ENCODE measurements at regions not wholly inside any gene's neighbourhood (a gene's known extent, or its start where the extent isn't known, plus 50 kb on each side); places are given as distances from the start of the nearest gene placed in this dataset.

- no peak for TF ChIP-seq POLR2A (IDR thresholded peaks at IDR 0.05; ENCODE audit: low read depth)
- TF ChIP-seq, protein P1, sequence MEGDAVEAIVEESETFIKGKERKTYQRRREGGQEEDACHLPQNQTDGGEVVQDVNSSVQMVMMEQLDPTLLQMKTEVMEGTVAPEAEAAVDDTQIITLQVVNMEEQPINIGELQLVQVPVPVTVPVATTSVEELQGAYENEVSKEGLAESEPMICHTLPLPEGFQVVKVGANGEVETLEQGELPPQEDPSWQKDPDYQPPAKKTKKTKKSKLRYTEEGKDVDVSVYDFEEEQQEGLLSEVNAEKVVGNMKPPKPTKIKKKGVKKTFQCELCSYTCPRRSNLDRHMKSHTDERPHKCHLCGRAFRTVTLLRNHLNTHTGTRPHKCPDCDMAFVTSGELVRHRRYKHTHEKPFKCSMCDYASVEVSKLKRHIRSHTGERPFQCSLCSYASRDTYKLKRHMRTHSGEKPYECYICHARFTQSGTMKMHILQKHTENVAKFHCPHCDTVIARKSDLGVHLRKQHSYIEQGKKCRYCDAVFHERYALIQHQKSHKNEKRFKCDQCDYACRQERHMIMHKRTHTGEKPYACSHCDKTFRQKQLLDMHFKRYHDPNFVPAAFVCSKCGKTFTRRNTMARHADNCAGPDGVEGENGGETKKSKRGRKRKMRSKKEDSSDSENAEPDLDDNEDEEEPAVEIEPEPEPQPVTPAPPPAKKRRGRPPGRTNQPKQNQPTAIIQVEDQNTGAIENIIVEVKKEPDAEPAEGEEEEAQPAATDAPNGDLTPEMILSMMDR (IDR thresholded peaks at IDR 0.05), result peak in 2 of 3 experiments; percentile 19 to 25
- peak in 1 of 2 donors; percentile 16 for TF ChIP-seq POLR2AphosphoS5 (IDR thresholded peaks at IDR 0.05)
- TF ChIP-seq EP300 (IDR thresholded peaks at IDR 0.05), result no peak
Measured at GRCh38 chrX:115898382-115899001, 272.1 kb upstream of the AGTR2 start.
